Ureter (tissue), 1 donor: ENCODE measurements at regions not wholly inside any gene's neighbourhood (a gene's known extent, or its start where the extent isn't known, plus 50 kb on each side); places are given as distances from the start of the nearest gene placed in this dataset.

ENCODE experiments used
- DNase-seq: peaks from one replicate; pipeline ENCODE4 v3.0.0-alpha.2; 2020; ENCODE audit warnings: low spot score
- donor health status: DM: yes; HTN: yes; CAD: no.

DNA sequence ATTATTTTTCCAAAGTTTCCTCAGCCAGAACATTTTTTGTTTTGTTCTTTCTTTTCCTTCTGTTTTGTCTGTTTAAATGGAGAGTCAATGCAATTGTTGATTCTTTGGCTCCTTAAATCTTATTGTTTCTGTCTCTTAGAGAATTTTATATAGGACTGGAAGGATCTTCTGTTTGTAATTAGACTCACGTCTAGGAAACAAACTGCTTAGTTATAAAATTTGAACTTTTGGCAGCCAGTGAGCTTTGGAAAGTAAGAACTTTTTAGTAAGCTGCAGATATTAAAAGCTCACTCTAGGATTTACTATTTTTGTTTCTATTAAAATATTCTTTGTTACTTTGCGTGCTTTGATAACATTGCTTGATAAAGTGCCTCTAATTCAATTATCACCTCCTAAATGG, 109.8 kb upstream of the HNRNPU start:
- DNase-seq, result no peak

DNA sequence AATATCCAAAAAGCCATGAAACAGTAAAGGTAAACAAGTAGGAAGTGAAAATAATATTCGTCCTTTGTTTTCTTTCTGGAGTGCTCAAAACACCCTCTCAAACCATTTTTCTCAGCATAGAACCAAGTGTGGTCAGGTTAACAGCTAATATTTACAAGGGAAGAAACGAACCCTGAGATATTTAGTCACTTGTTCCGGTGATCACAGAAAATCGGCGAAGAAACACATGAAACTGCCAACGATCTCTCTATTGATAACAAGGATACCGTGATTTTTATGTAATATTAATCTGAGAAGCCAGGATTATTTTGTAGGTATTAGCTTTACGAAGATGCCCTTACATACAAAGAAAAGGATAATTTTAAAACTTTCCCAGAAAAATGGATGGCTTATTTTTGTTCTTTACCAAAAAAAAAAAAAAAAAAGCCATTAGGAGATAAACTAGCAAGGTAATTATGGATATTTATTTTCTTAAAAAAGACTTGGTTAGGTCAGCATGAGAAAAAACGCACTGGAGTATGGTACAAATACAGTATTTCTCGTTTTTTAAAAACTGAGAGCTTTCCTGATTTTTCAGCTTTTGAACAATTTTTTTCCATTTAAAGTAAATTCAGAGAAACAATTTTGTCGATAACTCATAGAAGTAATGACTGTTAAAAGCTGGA, 107.3 kb upstream of the HNRNPU start:
- no peak for DNase-seq

DNA sequence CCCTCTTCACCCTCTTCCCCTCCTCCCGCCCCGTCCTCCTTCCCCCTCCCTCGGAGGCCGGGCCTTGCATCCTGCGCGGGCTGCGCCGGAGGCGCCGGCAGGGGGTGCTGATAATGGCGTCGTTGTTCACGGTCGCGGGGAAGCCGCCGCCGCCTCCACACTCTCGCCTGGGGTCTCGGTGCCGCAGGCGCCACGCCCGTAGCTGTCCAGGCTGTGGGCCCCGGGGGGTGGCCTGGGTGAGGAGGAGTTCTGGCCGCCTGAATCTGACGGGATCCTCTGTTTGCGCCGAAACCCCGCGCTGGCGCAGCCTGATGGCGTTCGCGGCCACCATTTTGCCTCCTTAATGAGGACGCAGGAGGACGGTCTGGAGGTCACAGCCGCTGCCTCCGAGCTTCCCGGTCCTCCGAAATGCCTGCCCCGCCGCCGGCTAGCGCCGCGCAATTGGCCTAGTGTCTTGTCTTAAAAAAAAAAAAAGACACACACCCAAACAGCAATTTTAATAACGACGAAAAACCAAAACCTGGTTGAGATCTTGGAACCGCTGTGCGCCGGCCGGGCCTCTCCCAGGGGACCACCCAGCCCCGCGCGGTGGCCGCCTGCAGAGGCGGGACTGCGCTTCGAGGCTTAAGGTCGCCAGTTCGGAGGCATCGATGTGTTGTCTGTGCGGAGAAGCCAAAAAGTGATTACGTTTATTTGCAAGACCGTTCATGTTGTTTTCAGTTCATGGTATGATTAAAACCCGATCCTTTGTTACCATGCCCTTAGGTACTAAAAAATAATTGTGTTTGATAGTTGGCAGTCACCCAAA, 106.6 kb upstream of the HNRNPU start:
- DNase-seq, result peak; percentile 96

DNA sequence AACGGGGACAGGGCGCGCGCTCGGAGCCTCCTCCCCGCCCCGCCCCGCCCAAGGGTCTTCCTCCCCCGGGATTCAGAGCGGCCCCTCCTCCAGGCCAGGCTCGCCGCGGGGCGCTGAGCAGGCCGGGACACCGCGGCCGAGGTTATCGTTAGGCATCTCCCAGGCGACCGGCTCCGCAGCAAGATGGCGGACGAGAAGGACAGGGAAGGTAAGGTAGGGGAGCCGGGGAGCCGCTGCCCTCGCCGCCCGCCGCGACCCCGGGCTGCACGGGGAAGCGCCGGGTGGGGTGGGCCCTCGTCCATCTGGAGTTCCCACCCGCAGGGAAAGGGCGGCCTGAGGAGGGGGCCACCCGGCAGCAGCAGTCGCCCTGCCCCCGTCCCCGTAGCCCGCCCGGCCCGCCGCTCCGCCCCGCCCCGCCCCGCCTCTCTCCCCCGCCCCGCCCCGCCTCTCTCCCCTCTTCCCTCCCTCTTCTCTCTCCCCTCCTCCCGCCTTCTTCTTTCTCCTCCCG, 105.9 kb upstream of the HNRNPU start:
- no peak for DNase-seq

DNA sequence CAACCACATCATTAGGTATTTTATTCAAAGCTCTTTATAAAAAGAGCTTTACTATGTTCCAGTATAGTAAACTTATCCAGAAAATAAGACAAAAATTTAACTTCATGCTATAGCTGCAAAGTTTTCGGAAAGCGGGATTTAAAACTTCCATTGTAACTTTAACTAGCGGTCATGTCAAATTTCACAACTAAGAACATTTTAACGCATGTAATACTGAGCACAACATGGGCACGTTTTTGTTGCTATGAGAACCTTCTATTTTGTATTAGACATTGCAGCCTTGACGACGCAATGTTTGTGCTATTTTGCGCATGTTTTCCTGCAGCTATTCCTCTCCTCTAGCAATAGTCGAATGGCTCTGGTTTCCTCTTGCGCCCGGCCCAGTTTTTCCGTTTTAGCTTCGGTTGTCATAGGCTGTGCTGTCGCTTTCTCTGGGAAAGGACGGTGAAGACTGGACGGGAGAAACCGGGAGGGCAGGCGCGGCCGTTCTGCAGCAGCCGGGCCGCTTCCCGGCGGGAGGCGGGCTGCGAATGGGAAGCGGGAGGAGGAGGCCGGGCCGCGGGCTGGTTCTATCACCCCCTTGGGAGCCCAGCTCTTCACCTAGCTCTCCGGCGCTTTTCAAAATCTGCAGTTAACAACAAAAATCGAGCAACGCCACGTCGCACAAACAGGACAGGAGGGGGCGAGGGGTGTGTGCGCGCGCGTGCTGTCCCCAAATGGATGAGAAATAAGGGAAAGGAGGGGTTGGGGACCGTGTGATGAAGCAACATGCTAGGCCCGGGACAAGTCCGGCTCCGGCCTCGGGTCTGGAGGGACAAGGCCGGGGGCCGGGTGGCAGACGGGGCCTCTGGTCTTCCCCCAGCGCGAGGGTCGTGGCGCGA, 105.3 kb upstream of the HNRNPU start:
- DNase-seq, result peak; percentile 78

DNA sequence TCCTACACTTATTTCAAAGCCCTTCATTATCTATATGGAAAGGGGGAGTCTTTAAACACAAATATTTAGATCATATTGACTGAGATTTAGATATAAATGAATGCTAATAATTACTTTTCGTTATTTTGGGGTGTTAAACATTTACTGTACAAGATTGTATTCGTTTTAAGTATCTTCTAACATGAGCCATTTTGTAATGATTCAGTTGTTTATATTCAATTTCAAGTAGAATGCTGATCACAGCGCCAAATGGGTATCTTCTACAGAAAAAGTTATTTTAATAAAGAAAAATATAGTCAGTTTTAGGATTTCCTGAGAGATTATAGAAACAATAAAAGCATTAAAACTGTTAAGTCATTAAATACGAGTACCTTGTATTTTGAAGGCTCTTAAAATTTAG, 104.5 kb upstream of the HNRNPU start:
- DNase-seq, result no peak

DNA sequence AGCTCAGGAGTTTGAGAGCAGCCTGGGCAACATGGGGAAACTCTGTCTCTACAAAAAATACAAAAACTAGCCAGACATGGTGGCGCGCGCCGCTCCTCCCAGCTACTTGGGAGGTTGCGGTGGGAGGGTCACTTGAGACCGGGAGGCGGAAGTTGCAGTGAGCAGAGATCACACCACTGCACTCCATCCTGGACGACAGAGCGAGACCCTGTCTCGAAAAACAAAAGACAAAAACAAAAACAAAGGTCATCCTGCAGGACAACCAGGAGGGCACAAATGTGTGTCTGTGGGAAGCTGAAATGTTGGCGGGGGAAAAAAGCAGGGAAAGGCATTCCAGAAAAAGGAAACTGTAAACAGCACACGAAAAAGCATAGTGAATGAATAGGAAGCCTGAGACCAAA, 104.1 kb upstream of the HNRNPU start:
- no peak for DNase-seq

DNA sequence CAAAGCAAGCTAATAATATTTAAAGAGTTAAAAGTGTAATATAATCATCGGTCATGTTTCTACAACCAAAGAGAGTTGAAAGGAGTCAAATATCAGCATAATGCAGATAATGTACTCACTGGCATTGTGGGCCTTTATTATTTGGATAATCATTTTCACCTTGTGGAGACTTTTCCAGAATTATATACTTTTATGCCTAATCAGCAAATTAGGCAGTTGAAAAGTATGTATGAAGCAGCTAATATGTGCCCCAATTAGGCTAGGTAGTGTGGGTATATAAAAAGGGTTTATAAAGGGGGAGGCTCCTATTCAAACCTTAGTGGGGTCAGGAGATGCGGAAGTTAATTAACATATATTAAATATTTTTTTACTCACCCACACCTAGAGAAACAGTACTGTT, 102.8 kb upstream of the HNRNPU start:
- DNase-seq, result no peak

DNA sequence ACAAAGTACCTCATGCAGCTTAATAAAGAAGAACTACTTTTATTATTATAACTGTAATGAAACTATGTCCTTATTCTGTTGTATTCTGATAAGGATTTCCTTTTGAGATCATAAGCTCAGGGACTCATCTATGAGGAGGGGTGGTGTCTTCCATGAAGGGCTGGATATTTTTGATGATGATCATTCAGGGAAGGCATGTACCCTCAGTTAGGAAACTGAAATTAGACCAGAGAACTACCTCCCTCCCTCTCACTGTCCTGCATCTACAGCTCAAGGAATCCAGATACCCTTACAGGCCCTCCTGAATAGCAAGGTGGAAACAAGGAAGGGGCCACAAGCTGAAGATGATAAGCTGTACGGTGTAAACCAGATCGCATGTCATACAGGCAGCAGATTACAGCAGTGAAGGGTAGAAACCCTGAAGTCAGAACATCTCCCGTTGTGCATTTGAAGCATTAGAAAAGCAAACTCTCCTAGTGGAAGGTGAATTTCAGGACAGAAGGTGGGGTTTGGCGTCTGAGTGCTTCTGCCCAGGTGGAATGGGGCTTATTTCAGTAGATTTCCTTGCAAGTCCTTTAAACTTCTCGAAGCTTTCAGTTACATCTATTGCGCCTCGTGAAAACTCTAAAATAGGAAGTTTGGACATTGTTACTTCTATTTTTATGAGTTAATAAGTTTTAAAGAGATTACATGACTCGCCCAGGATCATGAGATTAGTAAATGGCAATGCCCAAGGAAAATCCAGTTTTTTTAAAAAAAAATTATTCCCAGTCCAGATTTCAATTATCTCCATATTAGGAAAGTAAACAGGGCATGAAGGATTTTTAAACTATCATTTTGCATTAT, 101.1 kb upstream of the HNRNPU start:
- DNase-seq, result no peak

DNA sequence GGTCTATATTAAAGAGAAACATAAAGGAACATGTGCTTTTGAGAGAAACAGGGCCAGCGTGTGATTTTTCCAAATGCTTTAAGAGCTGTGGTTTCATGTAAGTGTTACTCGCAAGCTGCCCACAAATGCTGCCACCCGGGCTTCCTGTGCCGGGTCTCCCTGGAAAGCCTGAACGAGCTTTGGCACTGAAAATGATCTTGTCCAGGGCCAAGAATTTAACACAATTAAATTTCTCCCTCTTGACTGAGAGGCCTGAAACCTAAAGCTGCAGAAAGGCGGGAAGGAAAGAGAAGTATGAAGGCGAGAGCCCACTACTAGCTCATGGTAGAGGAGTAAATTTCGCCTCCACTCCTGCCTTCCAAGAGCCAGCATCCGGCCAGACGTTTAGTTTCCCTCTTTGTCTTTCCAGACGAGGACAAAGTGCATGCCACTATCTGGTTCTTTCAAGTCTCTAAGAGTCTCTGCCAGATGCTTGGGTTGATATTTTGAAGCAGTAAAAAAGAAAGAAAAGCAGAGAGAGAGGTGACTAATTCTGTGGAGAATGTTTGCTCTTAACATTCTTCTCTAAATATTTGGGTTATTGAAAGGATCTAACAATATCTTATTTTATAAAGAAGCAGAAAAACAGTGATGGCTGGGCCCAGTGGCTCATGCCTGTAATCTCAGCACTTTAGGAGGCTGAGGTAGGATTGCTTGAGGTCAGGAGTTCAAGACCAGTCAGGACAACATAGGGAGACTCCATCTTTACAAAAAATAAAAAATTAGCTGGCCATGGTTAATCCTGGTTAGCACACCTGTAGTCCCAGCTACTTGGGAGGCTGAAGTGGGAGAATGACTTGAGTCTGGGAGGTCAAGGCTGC, 100.0 kb upstream of the HNRNPU start:
- no peak for DNase-seq

DNA sequence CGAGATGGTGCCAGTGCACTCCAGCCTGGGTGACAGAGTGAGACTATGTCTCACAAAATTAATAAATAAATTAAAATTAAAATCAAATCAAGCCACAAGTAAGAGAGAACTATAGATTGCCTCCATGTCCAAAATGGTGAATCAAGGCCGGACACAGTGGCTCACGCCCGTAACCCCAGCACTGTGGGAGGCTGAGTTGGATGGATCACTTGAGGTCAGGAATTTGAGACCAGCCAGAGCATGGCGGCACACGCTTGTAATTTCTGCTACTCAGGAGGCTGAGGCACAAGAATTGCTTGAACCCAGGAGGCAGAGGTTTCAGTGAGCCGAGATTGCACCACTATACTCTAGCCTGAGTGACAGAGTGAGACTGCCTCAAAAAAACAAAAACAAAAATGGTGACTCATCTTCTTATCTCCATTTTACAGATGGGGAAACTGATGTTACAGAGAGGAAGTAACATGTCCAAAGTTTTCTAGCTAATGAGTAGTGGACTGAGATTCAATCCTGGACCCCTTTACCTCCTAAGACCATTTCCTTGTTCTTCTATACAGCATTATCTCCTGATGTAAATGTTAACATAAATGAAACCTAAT, 99.0 kb upstream of the HNRNPU start:
- no peak for DNase-seq

DNA sequence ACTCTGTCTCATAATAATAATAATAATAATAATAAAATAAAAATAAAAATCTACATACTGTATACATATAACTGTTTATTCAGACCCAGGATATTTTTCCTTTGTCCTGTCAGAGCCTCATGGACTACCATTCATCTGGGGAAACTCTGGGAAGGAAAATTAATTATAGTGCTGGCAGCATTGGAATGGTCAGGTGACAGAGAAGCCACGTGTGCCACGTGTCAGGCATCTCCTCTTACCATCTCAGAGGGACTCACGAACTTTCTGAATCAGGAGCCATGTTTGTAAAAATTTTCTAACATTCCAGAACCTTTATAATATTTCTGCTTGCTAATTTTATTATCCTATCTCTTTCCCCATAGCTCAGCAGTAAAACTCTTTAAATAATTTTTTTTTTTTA, 97.8 kb upstream of the HNRNPU start:
- DNase-seq, result no peak

DNA sequence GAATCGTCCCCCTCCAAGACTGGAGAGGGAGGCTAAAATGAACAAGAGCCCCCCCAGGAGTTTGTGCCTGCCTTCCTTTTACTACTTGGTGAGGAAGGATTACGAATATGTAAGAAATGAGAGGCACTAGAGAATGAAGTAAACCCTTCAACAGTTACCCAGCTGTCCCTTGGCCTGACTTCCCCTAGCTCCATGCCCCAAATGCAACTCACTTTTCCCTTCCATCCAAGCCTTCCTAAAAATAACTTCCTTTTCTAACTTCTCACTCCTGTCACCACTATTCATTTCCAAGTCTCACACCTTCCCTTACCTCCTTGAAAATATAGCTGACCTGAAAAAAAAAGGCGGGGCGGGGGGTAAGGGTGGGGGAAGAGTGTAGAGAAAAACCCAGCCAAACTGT, 96.6 kb upstream of the HNRNPU start:
- no peak for DNase-seq

DNA sequence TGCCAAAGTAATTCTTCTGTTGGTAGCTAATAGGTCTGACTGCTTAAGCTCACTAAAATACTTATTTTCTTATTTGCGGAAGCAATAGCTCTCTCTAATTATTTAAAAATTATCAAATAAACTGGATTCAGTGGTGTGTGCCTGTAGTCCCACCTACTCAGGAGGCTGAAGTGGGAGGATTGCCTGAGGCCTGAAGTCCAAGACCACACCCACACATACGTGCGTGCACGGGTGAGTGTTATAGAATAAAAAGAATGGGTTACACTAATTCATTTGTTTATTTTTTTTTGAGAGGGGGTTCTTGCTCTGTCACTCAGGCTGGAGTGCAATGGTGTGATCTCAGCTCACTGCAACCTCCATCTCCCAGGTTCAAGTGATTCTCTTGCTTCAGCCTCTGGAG, 94.2 kb upstream of the HNRNPU start:
- no peak for DNase-seq

DNA sequence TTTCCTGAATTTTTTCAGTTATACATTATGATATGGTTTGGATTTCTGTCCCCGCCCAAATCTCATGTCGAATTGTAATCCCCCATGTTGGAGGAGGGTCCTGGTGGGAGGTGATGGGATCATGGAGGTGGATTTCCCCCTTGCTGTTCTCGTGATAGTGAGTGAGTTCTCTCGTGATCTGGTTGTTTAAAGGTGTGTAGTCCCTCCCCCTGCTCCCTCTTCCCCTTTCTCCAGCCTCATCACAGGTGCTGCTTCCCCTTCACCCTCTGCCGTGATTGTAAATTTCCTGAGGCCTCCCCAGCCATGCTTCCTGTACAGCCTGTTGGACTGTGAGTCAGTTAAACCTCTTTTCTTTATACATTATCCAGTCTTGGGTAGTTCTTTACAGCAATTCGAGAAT, 93.2 kb upstream of the HNRNPU start:
- no peak for DNase-seq

DNA sequence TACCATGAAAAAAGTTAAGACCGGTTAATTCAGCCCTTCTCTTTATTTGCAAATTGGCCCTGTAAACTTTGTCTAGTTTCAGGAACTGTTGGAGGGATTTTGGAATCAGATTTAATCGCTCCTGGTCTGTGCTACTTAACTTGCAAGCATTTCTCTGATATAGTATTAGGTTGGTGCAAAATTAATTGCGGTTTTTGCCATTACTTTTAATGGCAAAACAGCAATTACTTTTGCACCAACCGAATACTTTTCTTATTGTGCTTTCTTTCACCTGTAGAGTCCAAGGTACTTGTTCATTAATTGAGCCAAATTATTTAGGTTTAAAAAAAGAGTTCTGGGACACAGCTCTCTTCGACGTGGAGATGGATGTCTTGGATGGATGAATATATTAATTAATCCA, 92.8 kb upstream of the HNRNPU start:
- DNase-seq, result no peak

DNA sequence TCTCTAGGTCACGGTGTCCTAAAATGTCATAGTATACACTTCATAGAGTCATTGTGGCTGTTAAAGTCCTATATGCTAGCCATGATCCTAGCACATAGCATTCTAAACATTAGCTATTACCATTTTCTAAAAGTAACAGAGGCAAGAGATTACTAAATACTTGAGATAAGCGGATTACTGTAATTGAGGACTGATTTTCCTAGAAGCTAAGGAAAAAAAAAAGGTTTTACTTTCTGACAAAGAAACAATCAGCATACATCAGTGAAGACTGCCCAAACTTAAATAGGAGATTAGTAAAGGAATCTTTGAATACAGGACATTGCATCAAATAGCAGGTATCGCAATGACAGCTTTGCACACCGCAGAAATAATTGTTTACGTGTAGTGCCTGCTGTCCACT, 91.3 kb upstream of the HNRNPU start:
- no peak for DNase-seq

DNA sequence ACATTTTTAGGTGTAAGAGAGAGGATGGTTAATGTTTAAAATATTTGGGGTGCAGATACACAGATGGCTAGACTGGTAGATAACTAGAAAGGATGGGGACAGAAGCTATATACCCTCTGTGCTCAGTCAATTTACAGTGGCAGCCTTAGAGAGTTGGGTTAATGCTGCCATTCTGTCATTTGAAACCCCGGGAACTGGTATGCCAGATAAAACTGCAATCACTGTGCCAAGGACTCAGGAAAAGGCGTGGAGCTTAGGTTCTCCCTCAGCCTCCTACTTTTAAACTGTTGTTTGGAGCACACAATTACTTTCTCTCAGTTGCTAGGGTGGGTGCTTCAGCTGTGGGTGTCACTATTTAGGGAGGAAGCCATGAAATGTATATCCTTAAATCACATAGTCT, 90.0 kb upstream of the HNRNPU start:
- no peak for DNase-seq

DNA sequence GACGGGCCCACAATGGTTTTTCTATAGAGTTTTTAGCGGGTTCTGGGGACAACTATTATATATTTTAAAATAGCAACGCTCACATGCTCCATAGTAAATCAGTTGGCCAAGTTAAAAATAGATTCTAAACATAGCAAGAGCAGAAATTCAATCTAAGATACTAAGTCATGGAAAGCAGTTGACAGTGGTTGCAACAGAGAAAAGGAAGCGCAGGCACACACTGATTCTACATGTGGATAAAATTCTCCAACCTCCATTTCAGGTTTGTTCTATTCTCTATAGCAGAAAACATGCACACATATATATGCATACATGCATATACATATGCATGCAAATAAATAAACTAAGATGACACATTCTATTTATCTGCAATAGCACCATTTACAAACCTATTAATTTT, 89.6 kb upstream of the HNRNPU start:
- DNase-seq, result no peak

DNA sequence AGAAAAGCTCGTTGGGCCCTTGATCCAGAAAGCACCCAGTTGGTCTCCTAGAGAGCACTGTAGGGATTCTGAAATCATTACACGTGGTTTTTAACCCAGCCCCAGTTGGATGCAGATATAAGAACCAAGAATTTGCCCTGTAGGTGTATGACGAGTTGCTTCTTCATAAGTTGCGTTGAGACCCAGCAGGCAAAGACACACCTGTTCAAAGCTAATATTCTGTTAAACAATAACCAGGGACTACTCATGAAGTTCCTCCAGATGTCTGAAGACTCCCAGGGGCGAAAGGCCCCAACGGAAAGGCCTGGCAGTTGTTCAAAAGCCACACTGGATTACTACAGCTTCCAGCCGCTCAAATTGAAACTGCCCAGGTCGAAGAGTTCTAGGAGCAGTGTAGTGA, 88.6 kb upstream of the HNRNPU start:
- DNase-seq, result no peak
